ENCODE measurements at regions not wholly inside any gene's neighbourhood (a gene's known extent, or its start where the extent isn't known, plus 50 kb on each side); places are given as distances from the start of the nearest gene placed in this dataset.
A peak's percentile ranks its signal among the peaks of the same experiment; 100 is the strongest.

- Mint-ChIP-seq H3K4me3 (ENCODE audit: unreplicated experiment) (no peak overlapping the region), H3K4me1 (ENCODE audit: insufficient read depth, unreplicated experiment) (no peaks in the 10 kb centered on the region), H3K36me3 (ENCODE audit: insufficient read depth, unreplicated experiment) (peaks cover 29% of the 10 kb centered on the region), H3K27me3 (ENCODE audit: insufficient read depth, unreplicated experiment) (no peaks in the 10 kb centered on the region), H3K9me3 (ENCODE audit: unreplicated experiment) (no peaks in the 10 kb centered on the region), H3K27ac (ENCODE audit: low read depth, unreplicated experiment) (peak overlapping the region; percentile 54)
- no peak for TF ChIP-seq CTCF (IDR thresholded peaks at IDR 0.05; ENCODE audit: unreplicated experiment)
- no peak for DNase-seq (ENCODE audit: unreplicated experiment)
- ChIA-PET POLR2A (no interaction called here), CTCF (interaction anchor here (0.7 kb wide), 1 partner anchor 18 kb away, joined by 3 read pairs; no protein-coding TSS in a partner anchor)
- no TSS peak for BruUV-seq (replicated peaks)
- intact Hi-C loops (cut with micrococcal nuclease), result no loop called here
Measured at GRCh38 chr4:122229857-122230256, 77.7 kb downstream of the BLTP1 start.

GRCh38 chr4:122232633-122233032 lies 80.5 kb downstream of the BLTP1 start:
- peaks cover 37% of the 10 kb centered on the region for H3K36me3 Mint-ChIP-seq (ENCODE audit: insufficient read depth, unreplicated experiment)
- H3K9me3 Mint-ChIP-seq (ENCODE audit: unreplicated experiment), result no peaks in the 10 kb centered on the region
- no peak overlapping the region for H3K27ac Mint-ChIP-seq (ENCODE audit: low read depth, unreplicated experiment)
- no peaks in the 10 kb centered on the region for H3K27me3 Mint-ChIP-seq (ENCODE audit: insufficient read depth, unreplicated experiment)
- no peak overlapping the region for H3K4me3 Mint-ChIP-seq (ENCODE audit: unreplicated experiment)
- BruUV-seq (replicated peaks), result no TSS peak
- POLR2A ChIA-PET, result no interaction called here
- H3K4me1 Mint-ChIP-seq (ENCODE audit: insufficient read depth, unreplicated experiment), result no peaks in the 10 kb centered on the region
- no peak for DNase-seq (ENCODE audit: unreplicated experiment)
- CTCF ChIA-PET, result interaction anchor here (0.7 to 1.7 kb wide), 3 partner anchors 131 to 384 kb away, joined by 3 to 6 read pairs (median 4); no protein-coding TSS in a partner anchor
- intact Hi-C loops (cut with micrococcal nuclease), result no loop called here
- TF ChIP-seq CTCF (IDR thresholded peaks at IDR 0.05; ENCODE audit: unreplicated experiment), result no peak

GRCh38 chr4:122234686-122235085 lies 82.6 kb downstream of the BLTP1 start:
- TF ChIP-seq CTCF (IDR thresholded peaks at IDR 0.05; ENCODE audit: unreplicated experiment), result no peak
- no peaks in the 10 kb centered on the region for H3K27me3 Mint-ChIP-seq (ENCODE audit: insufficient read depth, unreplicated experiment)
- CTCF ChIA-PET, result interaction anchor here (1.7 kb wide), 1 partner anchor 334 kb away, joined by 6 read pairs; no protein-coding TSS in a partner anchor

GRCh38 chr4:122243785-122244184 lies 91.7 kb downstream of the BLTP1 start:
- Mint-ChIP-seq H3K27ac (ENCODE audit: low read depth, unreplicated experiment) (no peak overlapping the region), H3K4me1 (ENCODE audit: insufficient read depth, unreplicated experiment) (no peaks in the 10 kb centered on the region), H3K27me3 (ENCODE audit: insufficient read depth, unreplicated experiment) (no peaks in the 10 kb centered on the region), H3K9me3 (ENCODE audit: unreplicated experiment) (no peaks in the 10 kb centered on the region), H3K4me3 (ENCODE audit: unreplicated experiment) (no peak overlapping the region), H3K36me3 (ENCODE audit: insufficient read depth, unreplicated experiment) (peaks cover 25% of the 10 kb centered on the region)
- TF ChIP-seq CTCF (IDR thresholded peaks at IDR 0.05; ENCODE audit: unreplicated experiment), result no peak
- intact Hi-C loops (cut with micrococcal nuclease), result no loop called here
- no TSS peak for BruUV-seq (replicated peaks)
- ChIA-PET CTCF (interaction anchor here (0.6 to 1.0 kb wide), 4 partner anchors 100 to 478 kb away, joined by 3 to 5 read pairs (median 4); no protein-coding TSS in a partner anchor), POLR2A (interaction anchor here (0.6 to 1.1 kb wide), 2 partner anchors 22 to 329 kb away, joined by 3 read pairs; no protein-coding TSS in a partner anchor)
- no peak for DNase-seq (ENCODE audit: unreplicated experiment)

More at GRCh38 chr4:122234686-122235085, 82.6 kb downstream of the BLTP1 start:
- H3K27ac Mint-ChIP-seq (ENCODE audit: low read depth, unreplicated experiment), result no peak overlapping the region
- H3K4me1 Mint-ChIP-seq (ENCODE audit: insufficient read depth, unreplicated experiment), result no peaks in the 10 kb centered on the region
- intact Hi-C loops (cut with micrococcal nuclease), result no loop called here
- no peak for DNase-seq (ENCODE audit: unreplicated experiment)
- peaks cover 36% of the 10 kb centered on the region for H3K36me3 Mint-ChIP-seq (ENCODE audit: insufficient read depth, unreplicated experiment)
- POLR2A ChIA-PET, result no interaction called here
- H3K4me3 Mint-ChIP-seq (ENCODE audit: unreplicated experiment), result no peak overlapping the region
- no peaks in the 10 kb centered on the region for H3K9me3 Mint-ChIP-seq (ENCODE audit: unreplicated experiment)
- no TSS peak for BruUV-seq (replicated peaks)

All from MCF 10A (cell line).